ENCODE measurements at regions not wholly inside any gene's neighbourhood (a gene's known extent, or its start where the extent isn't known, plus 50 kb on each side); places are given as distances from the start of the nearest gene placed in this dataset.

GRCh38 chr11:26278354-26278753, 53.6 kb upstream of the ANO3 start:
- DNase-seq = no peak
